ENCODE measurements at regions not wholly inside any gene's neighbourhood (a gene's known extent, or its start where the extent isn't known, plus 50 kb on each side); places are given as distances from the start of the nearest gene placed in this dataset.
"Not testable (repeated sequence)": the region's sequence is repeated elsewhere in the genome, so short reads cannot be mapped to it uniquely, and the experiment has no call there.

DNA sequence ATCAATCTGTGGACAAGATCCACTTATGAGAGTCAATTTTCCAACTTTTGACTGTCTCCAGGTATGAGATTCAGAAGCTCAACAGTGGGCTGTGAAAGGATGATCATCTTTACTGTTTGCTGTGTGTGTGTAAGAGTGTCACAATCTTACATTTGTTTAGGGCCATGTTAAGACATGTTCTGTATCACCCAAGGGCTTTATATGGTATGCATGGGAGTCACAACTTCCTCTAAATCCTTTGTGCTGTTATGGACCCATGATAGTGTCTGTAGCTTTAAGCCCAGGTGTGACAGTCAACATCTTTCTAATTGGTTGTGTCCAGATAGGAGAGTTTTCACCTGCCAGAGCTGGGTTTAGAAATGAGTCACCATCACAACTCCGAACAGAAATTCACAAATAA, 70.2 kb downstream of the ZNF726 start:
- WGBS: no CpG with 5 or more reads among the region's 1 CpG
- not testable (repeated sequence) for H3K27me3 ChIP-seq (ENCODE audit: control insufficient read depth in 1 of 2, insufficient read depth in 1 of 2, low read length in 2 of 2); H4K91ac ChIP-seq (ENCODE audit: low read length); H3K4ac ChIP-seq (ENCODE audit: low read depth in 1 of 2, low read length in 2 of 2); H2AFZ ChIP-seq (ENCODE audit: low read depth, low read length); H3K27ac ChIP-seq (ENCODE audit: low read length, poor library complexity, severe bottlenecking); H3K36me3 ChIP-seq (ENCODE audit: control insufficient read depth in 1 of 2, insufficient read depth in 2 of 2, low read depth in 1 of 2, low read length in 2 of 2); H2BK15ac ChIP-seq (ENCODE audit: low read depth, poor library complexity, severe bottlenecking); H2BK120ac ChIP-seq (ENCODE audit: low read depth, low read length); H3K9ac ChIP-seq (ENCODE audit: low read length); H4K8ac ChIP-seq (ENCODE audit: low read length); H3K4me3 ChIP-seq (ENCODE audit: insufficient read depth in 1 of 2, low read depth in 1 of 2, low read length in 2 of 2); H3K23ac ChIP-seq (ENCODE audit: low read length in 2 of 2); H2AK5ac ChIP-seq (ENCODE audit: low read length, severe bottlenecking); H3K4me1 ChIP-seq (ENCODE audit: control insufficient read depth, insufficient read depth, low read depth, low read length); H3K79me1 ChIP-seq (replicated peaks; ENCODE audit: low read length, poor library complexity, severe bottlenecking); H2BK12ac ChIP-seq (ENCODE audit: low read length in 2 of 2); DNase-seq; H3K4me2 ChIP-seq (ENCODE audit: low read length, poor library complexity, severe bottlenecking); H3K14ac ChIP-seq (ENCODE audit: low read length in 2 of 2); H2BK5ac ChIP-seq (ENCODE audit: low read depth, low read length, poor library complexity, severe bottlenecking); H3K18ac ChIP-seq (ENCODE audit: low read depth in 1 of 2, low read length in 2 of 2)
- H3K9me3 ChIP-seq (ENCODE audit: control insufficient read depth, low read length): peaks cover 15% of the 10 kb centered on the region

DNA sequence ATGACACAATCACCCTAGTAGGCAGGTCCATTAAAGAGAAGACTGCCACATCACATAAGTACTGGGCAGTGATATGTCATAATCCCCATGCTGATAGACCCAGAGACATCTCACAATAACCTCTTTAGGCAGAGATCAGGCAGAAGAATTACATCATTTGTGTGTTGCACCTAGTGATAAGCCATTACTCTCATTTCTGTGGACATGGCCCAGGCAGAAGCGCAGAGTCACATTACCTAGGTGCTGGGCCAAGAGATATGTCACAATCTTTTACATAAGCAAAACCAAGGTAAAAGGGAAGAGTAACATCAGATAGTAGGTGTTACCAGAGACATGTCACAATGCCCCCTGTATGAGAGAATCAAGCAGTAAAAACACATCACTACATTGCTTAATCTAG, 71.9 kb downstream of the ZNF726 start:
- no peak for DNase-seq
- H3K36me3 ChIP-seq (ENCODE audit: control insufficient read depth in 1 of 2, insufficient read depth in 2 of 2, low read depth in 1 of 2, low read length in 2 of 2): no peaks in the 10 kb centered on the region
- H3K14ac ChIP-seq (ENCODE audit: low read length in 2 of 2): no peak overlapping the region
- H3K4me2 ChIP-seq (ENCODE audit: low read length, poor library complexity, severe bottlenecking): no peak overlapping the region
- no peak overlapping the region for H3K18ac ChIP-seq (ENCODE audit: low read depth in 1 of 2, low read length in 2 of 2)
- H3K4me1 ChIP-seq (ENCODE audit: control insufficient read depth, insufficient read depth, low read depth, low read length): no peaks in the 10 kb centered on the region
- H2AK5ac ChIP-seq (ENCODE audit: low read length, severe bottlenecking): no peak overlapping the region
- no peak overlapping the region for H2BK15ac ChIP-seq (ENCODE audit: low read depth, poor library complexity, severe bottlenecking)
- H4K91ac ChIP-seq (ENCODE audit: low read length): no peak overlapping the region
- H3K27ac ChIP-seq (ENCODE audit: low read length, poor library complexity, severe bottlenecking): no peak overlapping the region
- H3K9me3 ChIP-seq (ENCODE audit: control insufficient read depth, low read length): peaks cover 19% of the 10 kb centered on the region
- H3K4ac ChIP-seq (ENCODE audit: low read depth in 1 of 2, low read length in 2 of 2): no peak overlapping the region
- H2BK5ac ChIP-seq (ENCODE audit: low read depth, low read length, poor library complexity, severe bottlenecking): no peak overlapping the region
- H2AFZ ChIP-seq (ENCODE audit: low read depth, low read length): no peak overlapping the region
- H2BK120ac ChIP-seq (ENCODE audit: low read depth, low read length): no peak overlapping the region
- H2BK12ac ChIP-seq (ENCODE audit: low read length in 2 of 2): no peak overlapping the region
- H3K9ac ChIP-seq (ENCODE audit: low read length): no peak overlapping the region
- H3K27me3 ChIP-seq (ENCODE audit: control insufficient read depth in 1 of 2, insufficient read depth in 1 of 2, low read length in 2 of 2): no peaks in the 10 kb centered on the region
- no peaks in the 10 kb centered on the region for H3K79me1 ChIP-seq (replicated peaks; ENCODE audit: low read length, poor library complexity, severe bottlenecking)
- no peak overlapping the region for H3K23ac ChIP-seq (ENCODE audit: low read length in 2 of 2)
- no peak overlapping the region for H3K4me3 ChIP-seq (ENCODE audit: insufficient read depth in 1 of 2, low read depth in 1 of 2, low read length in 2 of 2)
- 56% methylated on average over 1 of the region's 1 CpG for WGBS
- no peak overlapping the region for H4K8ac ChIP-seq (ENCODE audit: low read length)

DNA sequence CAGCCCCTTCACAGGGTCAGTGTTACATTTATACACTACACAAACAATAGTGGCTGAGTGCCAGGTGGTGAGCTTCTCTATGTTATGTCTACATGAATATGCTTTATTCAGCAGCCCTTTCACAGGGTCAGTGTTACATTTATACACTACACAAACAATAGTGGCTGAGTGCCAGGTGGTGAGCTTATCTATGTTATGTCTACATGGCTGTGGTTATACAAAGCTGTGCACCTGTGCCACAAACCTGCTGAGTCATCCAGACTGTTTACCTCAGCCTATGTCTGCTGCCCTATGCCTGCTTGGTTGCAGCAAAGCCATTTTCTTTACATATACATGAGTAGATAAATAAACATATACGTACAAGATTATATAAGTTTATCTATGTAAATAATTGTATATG, 76.5 kb downstream of the ZNF726 start:
- no peak overlapping the region for H3K14ac ChIP-seq (ENCODE audit: low read length in 2 of 2)
- no peak overlapping the region for H4K91ac ChIP-seq (ENCODE audit: low read length)
- H2BK120ac ChIP-seq (ENCODE audit: low read depth, low read length): no peak overlapping the region
- no peak overlapping the region for H2AFZ ChIP-seq (ENCODE audit: low read depth, low read length)
- no CpG with 5 or more reads among the region's 1 CpG for WGBS
- H3K9ac ChIP-seq (ENCODE audit: low read length): no peak overlapping the region
- no peak overlapping the region for H3K18ac ChIP-seq (ENCODE audit: low read depth in 1 of 2, low read length in 2 of 2)
- no peaks in the 10 kb centered on the region for H3K27me3 ChIP-seq (ENCODE audit: control insufficient read depth in 1 of 2, insufficient read depth in 1 of 2, low read length in 2 of 2)
- H3K23ac ChIP-seq (ENCODE audit: low read length in 2 of 2): no peak overlapping the region
- no peak for DNase-seq
- no peaks in the 10 kb centered on the region for H3K4me1 ChIP-seq (ENCODE audit: control insufficient read depth, insufficient read depth, low read depth, low read length)
- H2BK15ac ChIP-seq (ENCODE audit: low read depth, poor library complexity, severe bottlenecking): no peak overlapping the region
- no peak overlapping the region for H4K8ac ChIP-seq (ENCODE audit: low read length)
- H3K4ac ChIP-seq (ENCODE audit: low read depth in 1 of 2, low read length in 2 of 2): no peak overlapping the region
- H3K27ac ChIP-seq (ENCODE audit: low read length, poor library complexity, severe bottlenecking): no peak overlapping the region
- no peaks in the 10 kb centered on the region for H3K79me1 ChIP-seq (replicated peaks; ENCODE audit: low read length, poor library complexity, severe bottlenecking)
- H2BK5ac ChIP-seq (ENCODE audit: low read depth, low read length, poor library complexity, severe bottlenecking): no peak overlapping the region
- H3K4me3 ChIP-seq (ENCODE audit: insufficient read depth in 1 of 2, low read depth in 1 of 2, low read length in 2 of 2): no peak overlapping the region
- no peak overlapping the region for H2BK12ac ChIP-seq (ENCODE audit: low read length in 2 of 2)
- peaks cover 38% of the 10 kb centered on the region for H3K9me3 ChIP-seq (ENCODE audit: control insufficient read depth, low read length)
- no peaks in the 10 kb centered on the region for H3K36me3 ChIP-seq (ENCODE audit: control insufficient read depth in 1 of 2, insufficient read depth in 2 of 2, low read depth in 1 of 2, low read length in 2 of 2)
- H2AK5ac ChIP-seq (ENCODE audit: low read length, severe bottlenecking): no peak overlapping the region
- H3K4me2 ChIP-seq (ENCODE audit: low read length, poor library complexity, severe bottlenecking): no peak overlapping the region

DNA sequence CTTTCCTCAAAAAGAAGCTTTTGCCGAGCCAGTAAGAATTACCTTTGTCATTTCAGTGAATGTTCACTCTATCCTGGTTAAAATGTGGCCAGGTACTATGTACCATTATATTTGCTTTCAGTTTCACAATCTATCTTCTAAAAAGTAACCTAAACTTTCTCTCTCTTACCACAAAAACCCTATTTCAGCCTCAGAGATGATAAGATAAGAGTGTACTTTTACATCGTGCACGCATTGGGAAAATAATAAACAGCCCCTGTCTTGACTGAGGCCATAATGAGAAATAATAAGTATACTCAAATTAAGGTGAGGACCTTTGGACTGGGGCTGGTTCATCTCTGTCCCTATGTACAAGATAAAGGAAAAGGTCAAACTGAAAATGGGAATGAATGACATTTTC, 77.7 kb downstream of the ZNF726 start:
- Histone ChIP-seq H4K8ac (ENCODE audit: low read length) (no peak overlapping the region), H3K18ac (ENCODE audit: low read depth in 1 of 2, low read length in 2 of 2) (no peak overlapping the region), H2AFZ (ENCODE audit: low read depth, low read length) (no peak overlapping the region), H3K27me3 (ENCODE audit: control insufficient read depth in 1 of 2, insufficient read depth in 1 of 2, low read length in 2 of 2) (no peaks in the 10 kb centered on the region), H2BK15ac (ENCODE audit: low read depth, poor library complexity, severe bottlenecking) (no peak overlapping the region), H3K4me2 (ENCODE audit: low read length, poor library complexity, severe bottlenecking) (no peak overlapping the region), H2AK5ac (ENCODE audit: low read length, severe bottlenecking) (no peak overlapping the region), H3K14ac (ENCODE audit: low read length in 2 of 2) (no peak overlapping the region), H3K4ac (ENCODE audit: low read depth in 1 of 2, low read length in 2 of 2) (no peak overlapping the region), H3K9ac (ENCODE audit: low read length) (no peak overlapping the region), H2BK5ac (ENCODE audit: low read depth, low read length, poor library complexity, severe bottlenecking) (no peak overlapping the region), H3K27ac (ENCODE audit: low read length, poor library complexity, severe bottlenecking) (no peak overlapping the region), H3K4me3 (ENCODE audit: insufficient read depth in 1 of 2, low read depth in 1 of 2, low read length in 2 of 2) (no peak overlapping the region), H2BK12ac (ENCODE audit: low read length in 2 of 2) (no peak overlapping the region), H3K9me3 (ENCODE audit: control insufficient read depth, low read length) (peaks cover 45% of the 10 kb centered on the region), H3K4me1 (ENCODE audit: control insufficient read depth, insufficient read depth, low read depth, low read length) (no peaks in the 10 kb centered on the region), H4K91ac (ENCODE audit: low read length) (no peak overlapping the region), H2BK120ac (ENCODE audit: low read depth, low read length) (no peak overlapping the region), H3K36me3 (ENCODE audit: control insufficient read depth in 1 of 2, insufficient read depth in 2 of 2, low read depth in 1 of 2, low read length in 2 of 2) (no peaks in the 10 kb centered on the region), H3K79me1 (replicated peaks; ENCODE audit: low read length, poor library complexity, severe bottlenecking) (no peaks in the 10 kb centered on the region), H3K23ac (ENCODE audit: low read length in 2 of 2) (no peak overlapping the region)
- no peak for DNase-seq
- WGBS: 71% methylated on average over 3 of the region's 3 CpGs

Measured in mesenchymal stem cell (in vitro differentiated cells and primary cell).